ENCODE measurements at regions not wholly inside any gene's neighbourhood (a gene's known extent, or its start where the extent isn't known, plus 50 kb on each side); places are given as distances from the start of the nearest gene placed in this dataset.

- Histone ChIP-seq H2AFZ (ENCODE audit: low read depth, low read length) (no peak overlapping the region), H3K36me3 (replicated peaks; ENCODE audit: low read depth, low read length) (no peaks in the 10 kb centered on the region), H3K4me3 (ENCODE audit: low read length) (no peak overlapping the region), H3K27ac (ENCODE audit: low read length) (no peak overlapping the region), H3K27me3 (ENCODE audit: low read depth, low read length) (0 out of 2 replicates have a peak, but pooled peaks cover 4% of the 10 kb centered on the region), H3K4me2 (ENCODE audit: low read length) (no peak overlapping the region), H4K20me1 (ENCODE audit: insufficient read depth, low read length) (no peaks in the 10 kb centered on the region), H3K9ac (ENCODE audit: low read length) (no peak overlapping the region), H3K4me1 (ENCODE audit: low read length) (peaks cover under 1% of the 10 kb centered on the region; the same call in 1 of the 2 replicates), H3K79me2 (ENCODE audit: low read length) (no peaks in the 10 kb centered on the region), H3K9me3 (ENCODE audit: insufficient read depth, low read length) (no peaks in the 10 kb centered on the region)
- no peak for TF ChIP-seq EZH2phosphoT487 (IDR thresholded peaks at IDR 0.05; ENCODE audit: low read depth)
- TF ChIP-seq CTCF (IDR thresholded peaks at IDR 0.05; ENCODE audit: low read depth, low read length) = no peak
These were observed 76.8 kb downstream of the PHLDA1 start for GRCh38 chr12:75954749-75955148.

GRCh38 chr12:75954041-75954440 is 77.5 kb downstream of the PHLDA1 start:
- H3K9me3 ChIP-seq (ENCODE audit: insufficient read depth, low read length) = no peaks in the 10 kb centered on the region
- 0 out of 2 replicates have a peak, but pooled peaks cover 4% of the 10 kb centered on the region for H3K27me3 ChIP-seq (ENCODE audit: low read depth, low read length)
- no peaks in the 10 kb centered on the region for H3K36me3 ChIP-seq (replicated peaks; ENCODE audit: low read depth, low read length)
- H3K9ac ChIP-seq (ENCODE audit: low read length) = no peak overlapping the region
- no peak overlapping the region for H3K4me3 ChIP-seq (ENCODE audit: low read length)
- H3K79me2 ChIP-seq (ENCODE audit: low read length) = no peaks in the 10 kb centered on the region
- no peak overlapping the region for H2AFZ ChIP-seq (ENCODE audit: low read depth, low read length)
- no peak overlapping the region for H3K27ac ChIP-seq (ENCODE audit: low read length)
- no peaks in the 10 kb centered on the region for H3K4me1 ChIP-seq (ENCODE audit: low read length)
- no peak overlapping the region for H3K4me2 ChIP-seq (ENCODE audit: low read length)
- no peaks in the 10 kb centered on the region for H4K20me1 ChIP-seq (ENCODE audit: insufficient read depth, low read length)
- TF ChIP-seq EZH2phosphoT487 (IDR thresholded peaks at IDR 0.05; ENCODE audit: low read depth) = no peak
- no peak for TF ChIP-seq CTCF (IDR thresholded peaks at IDR 0.05; ENCODE audit: low read depth, low read length)

GRCh38 chr12:75953312-75953906 is 78.2 kb downstream of the PHLDA1 start:
- no peak overlapping the region for H3K4me2 ChIP-seq (ENCODE audit: low read length)
- no peaks in the 10 kb centered on the region for H4K20me1 ChIP-seq (ENCODE audit: insufficient read depth, low read length)
- no peak overlapping the region for H3K9ac ChIP-seq (ENCODE audit: low read length)
- no peaks in the 10 kb centered on the region for H3K79me2 ChIP-seq (ENCODE audit: low read length)
- no peak for TF ChIP-seq CTCF (IDR thresholded peaks at IDR 0.05; ENCODE audit: low read depth, low read length)
- TF ChIP-seq EZH2phosphoT487 (IDR thresholded peaks at IDR 0.05; ENCODE audit: low read depth) = no peak
- no peaks in the 10 kb centered on the region for H3K4me1 ChIP-seq (ENCODE audit: low read length)
- H3K36me3 ChIP-seq (replicated peaks; ENCODE audit: low read depth, low read length) = no peaks in the 10 kb centered on the region
- no peak overlapping the region for H2AFZ ChIP-seq (ENCODE audit: low read depth, low read length)
- H3K27ac ChIP-seq (ENCODE audit: low read length) = no peak overlapping the region
- 0 out of 2 replicates have a peak, but pooled peaks cover 4% of the 10 kb centered on the region for H3K27me3 ChIP-seq (ENCODE audit: low read depth, low read length)
- H3K9me3 ChIP-seq (ENCODE audit: insufficient read depth, low read length) = no peaks in the 10 kb centered on the region
- no peak overlapping the region for H3K4me3 ChIP-seq (ENCODE audit: low read length)

GRCh38 chr12:75951399-75952278 is 79.9 kb downstream of the PHLDA1 start:
- Histone ChIP-seq H4K20me1 (ENCODE audit: insufficient read depth, low read length) (no peaks in the 10 kb centered on the region), H3K4me3 (ENCODE audit: low read length) (no peak overlapping the region), H2AFZ (ENCODE audit: low read depth, low read length) (no peak overlapping the region), H3K9ac (ENCODE audit: low read length) (no peak overlapping the region), H3K79me2 (ENCODE audit: low read length) (no peaks in the 10 kb centered on the region), H3K36me3 (replicated peaks; ENCODE audit: low read depth, low read length) (no peaks in the 10 kb centered on the region), H3K4me1 (ENCODE audit: low read length) (no peaks in the 10 kb centered on the region), H3K27ac (ENCODE audit: low read length) (no peak overlapping the region), H3K27me3 (ENCODE audit: low read depth, low read length) (no peaks in the 10 kb centered on the region), H3K9me3 (ENCODE audit: insufficient read depth, low read length) (no peaks in the 10 kb centered on the region), H3K4me2 (ENCODE audit: low read length) (no peak overlapping the region)
- TF ChIP-seq CTCF (IDR thresholded peaks at IDR 0.05; ENCODE audit: low read depth, low read length) (no peak), EZH2phosphoT487 (IDR thresholded peaks at IDR 0.05; ENCODE audit: low read depth) (no peak)
